Neural cell (in vitro differentiated cells): ENCODE measurements at regions not wholly inside any gene's neighbourhood (a gene's known extent, or its start where the extent isn't known, plus 50 kb on each side); places are given as distances from the start of the nearest gene placed in this dataset.
"Not testable (repeated sequence)": the region's sequence is repeated elsewhere in the genome, so short reads cannot be mapped to it uniquely, and the experiment has no call there.

ENCODE experiments used
- H2AFZ ChIP-seq: fragments of 200-600, 300-800 bp; sonication (generic), shearing (Covaris generic); 2 replicates; pipeline ENCODE4 v1.6.0; 2014; ENCODE audit warnings: low read depth, mild to moderate bottlenecking, antibody characterized with exemption, low read length, moderate library complexity
- H3F3A ChIP-seq: fragments of 200-600 bp; shearing (Covaris generic); 2 replicates; pipeline ENCODE4 v1.6.1; 2016; ENCODE audit warnings: mild to moderate bottlenecking, moderate library complexity, mixed read lengths, antibody characterized with exemption, low read length; ENCODE audit not compliant: insufficient read depth, poor library complexity, severe bottlenecking
- H3K27ac ChIP-seq: fragments of 200-600, 300-800 bp; sonication (generic), shearing (Covaris generic); 2 replicates; pipeline ENCODE4 v1.5.1; 2014; ENCODE audit warnings: mild to moderate bottlenecking, low read length, moderate library complexity
- H3K27me3 ChIP-seq: fragments of 300-800, 200-600 bp; sonication (generic), shearing (Covaris generic); 2 replicates; pipeline ENCODE4 v1.6.0; 2014; ENCODE audit warnings: mild to moderate bottlenecking, low read depth, low read length, moderate library complexity; ENCODE audit not compliant: insufficient read depth
- H3K36me3 ChIP-seq: fragments of 300-800, 200-600 bp; sonication (generic), shearing (Covaris generic); 2 replicates; pipeline ENCODE4 v1.5.1; 2014; ENCODE audit warnings: mild to moderate bottlenecking, antibody characterized with exemption, low read length, moderate library complexity; ENCODE audit not compliant: insufficient read depth
- H3K4me2 ChIP-seq: fragments of 300-800, 200-600 bp; sonication (generic), shearing (Covaris generic); 2 replicates; pipeline ENCODE4 v1.6.0; 2014; ENCODE audit warnings: mild to moderate bottlenecking, low read length
- H3K4me3 ChIP-seq: fragments of 300-800, 200-600 bp; sonication (generic), shearing (Covaris generic); 2 replicates; pipeline ENCODE4 v1.5.1; 2014; ENCODE audit warnings: mild to moderate bottlenecking, low read length, moderate library complexity
- H3K79me2 ChIP-seq: fragments of 200-600 bp; shearing (Covaris generic); replicated peaks from 2 replicates; pipeline ENCODE4 v1.6.0; 2014; ENCODE audit warnings: mild to moderate bottlenecking, low read length, moderate library complexity; ENCODE audit not compliant: insufficient read depth
- H3K9ac ChIP-seq: fragments of 300-800, 200-600 bp; sonication (generic), shearing (Covaris generic); 2 replicates; pipeline ENCODE4 v1.6.1; 2016; ENCODE audit warnings: mild to moderate bottlenecking, low read length, mixed read lengths
- H3K9me2 ChIP-seq: fragments of 200-600 bp; shearing (Covaris generic); 2 replicates; pipeline ENCODE4 v1.6.1; 2016; ENCODE audit warnings: mild to moderate bottlenecking, low read length, mixed read lengths; ENCODE audit not compliant: insufficient read depth
- H3K9me3 ChIP-seq: fragments of 200-600, 300-800 bp; sonication (generic), shearing (Covaris generic); 2 replicates; pipeline ENCODE4 v1.6.1; 2016; ENCODE audit warnings: mild to moderate bottlenecking, mixed run types, low read length, moderate library complexity, mixed read lengths
- H4K20me1 ChIP-seq: fragments of 200-600 bp; shearing (Covaris generic); 2 replicates; pipeline ENCODE4 v1.6.1; 2016; ENCODE audit warnings: mild to moderate bottlenecking, mixed run types; ENCODE audit not compliant: insufficient read depth
- CTCF ChIP-seq: fragments of 450-650 bp; IDR thresholded peaks from 2 replicates; pipeline ENCODE4 v1.5.1; 2014; ENCODE audit warnings: antibody characterized with exemption, mild to moderate bottlenecking, moderate library complexity; ENCODE audit not compliant: poor library complexity, severe bottlenecking
- EP300 ChIP-seq: fragments of 450-650 bp; conservative IDR thresholded peaks from 2 replicates; pipeline ENCODE4 v1.6.1; 2014; ENCODE audit warnings: antibody characterized with exemption, mild to moderate bottlenecking, moderate library complexity; ENCODE audit not compliant: poor library complexity, severe bottlenecking
- EZH2 ChIP-seq: fragments of 200-600, 300-800 bp; shearing (Covaris generic), sonication (generic); IDR thresholded peaks from 2 replicates; pipeline ENCODE4 v1.6.1; 2014; ENCODE audit warnings: antibody characterized with exemption, low read length, borderline replicate concordance, mild to moderate bottlenecking; ENCODE audit not compliant: insufficient read depth, poor library complexity, severe bottlenecking
- MXI1 ChIP-seq: fragments of 450-650 bp; conservative IDR thresholded peaks from 2 replicates; pipeline ENCODE4 v1.6.1; 2014; ENCODE audit warnings: antibody characterized with exemption, mild to moderate bottlenecking; ENCODE audit not compliant: poor library complexity, severe bottlenecking
- POLR2AphosphoS5 ChIP-seq: IDR thresholded peaks from 2 replicates; pipeline ENCODE4 v1.6.1; 2012
- RAD21 ChIP-seq: fragments of 450-650 bp; conservative IDR thresholded peaks from 2 replicates; pipeline ENCODE4 v1.6.1; 2014; ENCODE audit warnings: antibody characterized with exemption, mild to moderate bottlenecking, moderate library complexity
- SMC3 ChIP-seq: fragments of 450-650 bp; conservative IDR thresholded peaks from 2 replicates; pipeline ENCODE4 v1.6.1; 2014; ENCODE audit warnings: antibody characterized with exemption, mild to moderate bottlenecking, moderate library complexity; ENCODE audit not compliant: poor library complexity
- TAF1 ChIP-seq: IDR thresholded peaks from 2 replicates; pipeline ENCODE4 v1.6.1; 2012; ENCODE audit warnings: low read depth
- TF ChIP-seq, protein P1 (sequence below): IDR thresholded peaks from 2 replicates; pipeline ENCODE4 v1.6.1; 2012; ENCODE audit warnings: borderline replicate concordance

GRCh38 chr6:135555550-135555949 is 58.0 kb upstream of the AHI1 start:
- no peaks in the 10 kb centered on the region for H3K79me2 ChIP-seq
- TF ChIP-seq EZH2 (no peak), EP300 (no peak), TAF1 (no peak), SMC3 (no peak), CTCF (no peak), POLR2AphosphoS5 (no peak), RAD21 (no peak), MXI1 (no peak)
- TF ChIP-seq, protein P1, sequence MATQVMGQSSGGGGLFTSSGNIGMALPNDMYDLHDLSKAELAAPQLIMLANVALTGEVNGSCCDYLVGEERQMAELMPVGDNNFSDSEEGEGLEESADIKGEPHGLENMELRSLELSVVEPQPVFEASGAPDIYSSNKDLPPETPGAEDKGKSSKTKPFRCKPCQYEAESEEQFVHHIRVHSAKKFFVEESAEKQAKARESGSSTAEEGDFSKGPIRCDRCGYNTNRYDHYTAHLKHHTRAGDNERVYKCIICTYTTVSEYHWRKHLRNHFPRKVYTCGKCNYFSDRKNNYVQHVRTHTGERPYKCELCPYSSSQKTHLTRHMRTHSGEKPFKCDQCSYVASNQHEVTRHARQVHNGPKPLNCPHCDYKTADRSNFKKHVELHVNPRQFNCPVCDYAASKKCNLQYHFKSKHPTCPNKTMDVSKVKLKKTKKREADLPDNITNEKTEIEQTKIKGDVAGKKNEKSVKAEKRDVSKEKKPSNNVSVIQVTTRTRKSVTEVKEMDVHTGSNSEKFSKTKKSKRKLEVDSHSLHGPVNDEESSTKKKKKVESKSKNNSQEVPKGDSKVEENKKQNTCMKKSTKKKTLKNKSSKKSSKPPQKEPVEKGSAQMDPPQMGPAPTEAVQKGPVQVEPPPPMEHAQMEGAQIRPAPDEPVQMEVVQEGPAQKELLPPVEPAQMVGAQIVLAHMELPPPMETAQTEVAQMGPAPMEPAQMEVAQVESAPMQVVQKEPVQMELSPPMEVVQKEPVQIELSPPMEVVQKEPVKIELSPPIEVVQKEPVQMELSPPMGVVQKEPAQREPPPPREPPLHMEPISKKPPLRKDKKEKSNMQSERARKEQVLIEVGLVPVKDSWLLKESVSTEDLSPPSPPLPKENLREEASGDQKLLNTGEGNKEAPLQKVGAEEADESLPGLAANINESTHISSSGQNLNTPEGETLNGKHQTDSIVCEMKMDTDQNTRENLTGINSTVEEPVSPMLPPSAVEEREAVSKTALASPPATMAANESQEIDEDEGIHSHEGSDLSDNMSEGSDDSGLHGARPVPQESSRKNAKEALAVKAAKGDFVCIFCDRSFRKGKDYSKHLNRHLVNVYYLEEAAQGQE = no peak
- no peak overlapping the region for H3K9ac ChIP-seq
- no peaks in the 10 kb centered on the region for H4K20me1 ChIP-seq
- H3K9me3 ChIP-seq = no peaks in the 10 kb centered on the region
- H3K9me2 ChIP-seq = no peaks in the 10 kb centered on the region
- H3K27ac ChIP-seq = no peak overlapping the region
- no peak overlapping the region for H3K4me2 ChIP-seq
- H3K27me3 ChIP-seq = no peaks in the 10 kb centered on the region
- H3K36me3 ChIP-seq = no peaks in the 10 kb centered on the region
- H2AFZ ChIP-seq = no peak overlapping the region
- H3K4me3 ChIP-seq = no peak overlapping the region
- H3F3A ChIP-seq = no peaks in the 10 kb centered on the region

- no peak overlapping the region for H3K4me2 ChIP-seq
- no peaks in the 10 kb centered on the region for H3K79me2 ChIP-seq
- H3F3A ChIP-seq = no peaks in the 10 kb centered on the region
- no peak overlapping the region for H3K4me3 ChIP-seq
- TF ChIP-seq EZH2 (no peak), TAF1 (no peak), POLR2AphosphoS5 (no peak), SMC3 (no peak), RAD21 (no peak), CTCF (no peak), EP300 (no peak), MXI1 (no peak)
- TF ChIP-seq, protein P1 = no peak
- no peak overlapping the region for H3K9ac ChIP-seq
- H4K20me1 ChIP-seq = no peaks in the 10 kb centered on the region
- no peak overlapping the region for H2AFZ ChIP-seq
- H3K27me3 ChIP-seq = no peaks in the 10 kb centered on the region
- no peaks in the 10 kb centered on the region for H3K9me2 ChIP-seq
- H3K9me3 ChIP-seq = no peaks in the 10 kb centered on the region
- no peaks in the 10 kb centered on the region for H3K36me3 ChIP-seq
- no peak overlapping the region for H3K27ac ChIP-seq
These were observed 60.0 kb upstream of the AHI1 start for GRCh38 chr6:135557582-135557981.

GRCh38 chr6:135565605-135566004 is 68.1 kb upstream of the AHI1 start:
- not testable (repeated sequence) for H3K79me2 ChIP-seq, H3K27ac ChIP-seq, H4K20me1 ChIP-seq, H3K4me3 ChIP-seq, H3K9ac ChIP-seq, H3K9me2 ChIP-seq, H2AFZ ChIP-seq, H3K9me3 ChIP-seq, H3F3A ChIP-seq, H3K4me2 ChIP-seq, H3K27me3 ChIP-seq, H3K36me3 ChIP-seq
